GM12892 (cell line): ENCODE measurements at regions not wholly inside any gene's neighbourhood (a gene's known extent, or its start where the extent isn't known, plus 50 kb on each side); places are given as distances from the start of the nearest gene placed in this dataset.

ENCODE experiments used
- POLR2A ChIP-seq: IDR thresholded peaks from 2 replicates; pipeline ENCODE4 v1.6.1; 2011; ENCODE audit warnings: low read depth, low read length, control low read depth
- POLR2AphosphoS5 ChIP-seq: IDR thresholded peaks from 2 replicates; pipeline ENCODE4 v1.6.1; 2011; ENCODE audit warnings: low read depth, low read length, control low read depth

DNA sequence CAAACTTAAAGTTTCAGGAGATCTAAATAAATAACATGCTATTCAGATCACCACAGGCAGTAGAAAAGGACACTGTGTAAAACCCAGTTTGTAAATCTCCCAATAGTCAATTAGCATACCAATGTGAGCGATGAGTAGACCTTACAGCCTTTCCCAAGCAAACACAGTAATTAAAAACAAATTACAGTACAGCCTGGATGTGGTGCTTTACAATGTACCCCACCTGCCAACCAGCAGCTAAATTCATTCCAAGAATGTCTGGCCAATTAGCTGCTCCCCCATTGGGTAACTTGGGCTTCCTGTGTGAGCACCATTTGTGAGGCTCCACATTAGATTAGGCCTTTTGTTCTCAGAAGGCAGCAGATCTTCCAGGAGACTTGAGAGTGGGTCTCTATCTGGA lies 635.0 kb downstream of the TBL1XR1 start:
- TF ChIP-seq POLR2A (no peak), POLR2AphosphoS5 (no peak)
